NCI-H345 treated with DMSO at 0.1 percent for 48 hours (cell line): ENCODE measurements at regions not wholly inside any gene's neighbourhood (a gene's known extent, or its start where the extent isn't known, plus 50 kb on each side); places are given as distances from the start of the nearest gene placed in this dataset.

Source experiments
- DNase-seq: peaks from one replicate; lab custom pipeline; 2025; ENCODE audit not compliant: unreplicated experiment; lab: John Stamatoyannopoulos, UW

GRCh38 chr16:5884339-5884738 lies 786.7 kb upstream of the EEF2KMT start:
- DNase-seq: no peak

DNA sequence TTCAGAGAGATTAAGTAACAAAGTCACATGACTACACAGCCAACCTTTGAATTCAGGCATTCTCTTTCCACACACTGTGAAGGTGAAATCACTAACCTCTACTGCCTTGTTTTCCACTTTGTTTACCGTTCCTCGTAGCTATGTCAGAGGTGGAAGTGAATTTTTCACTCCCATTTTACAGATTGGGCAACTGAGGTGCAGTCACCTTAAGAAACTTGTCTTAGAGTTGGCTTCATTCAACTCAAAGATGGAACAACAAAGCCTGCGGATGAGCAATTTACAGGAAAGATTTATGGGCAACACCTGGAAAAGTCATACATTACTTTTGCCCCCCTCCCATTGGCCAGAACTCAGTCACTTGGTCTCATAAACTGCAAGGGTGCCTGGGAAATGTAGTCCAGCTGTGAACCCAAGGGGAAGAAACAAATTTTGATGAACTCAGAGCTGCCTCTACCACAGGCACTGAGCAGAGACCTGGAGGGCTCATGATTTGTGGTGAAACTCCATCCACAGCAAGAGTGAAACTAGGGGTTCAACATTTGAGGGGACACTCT lies 784.6 kb upstream of the EEF2KMT start:
- DNase-seq: no peak

DNA sequence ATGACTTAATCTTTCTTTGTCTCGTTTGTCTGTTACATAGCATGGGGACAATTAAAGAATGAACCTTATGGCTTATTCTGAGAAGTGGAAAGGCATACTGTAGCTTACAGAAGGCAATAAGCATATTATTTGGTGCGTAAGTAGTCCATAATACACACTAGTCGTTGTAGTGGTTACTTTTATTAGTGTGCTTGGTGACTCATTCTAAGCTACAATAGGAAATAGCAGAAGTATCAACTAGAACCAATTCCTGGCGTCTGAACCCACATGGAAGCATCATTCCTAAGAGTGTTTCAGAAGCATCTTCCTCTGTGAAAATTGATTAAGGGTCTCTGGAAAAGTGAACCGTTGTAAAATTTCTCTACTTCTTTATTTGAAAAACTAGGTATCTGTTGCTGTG lies 777.8 kb upstream of the EEF2KMT start:
- no peak for DNase-seq

DNA sequence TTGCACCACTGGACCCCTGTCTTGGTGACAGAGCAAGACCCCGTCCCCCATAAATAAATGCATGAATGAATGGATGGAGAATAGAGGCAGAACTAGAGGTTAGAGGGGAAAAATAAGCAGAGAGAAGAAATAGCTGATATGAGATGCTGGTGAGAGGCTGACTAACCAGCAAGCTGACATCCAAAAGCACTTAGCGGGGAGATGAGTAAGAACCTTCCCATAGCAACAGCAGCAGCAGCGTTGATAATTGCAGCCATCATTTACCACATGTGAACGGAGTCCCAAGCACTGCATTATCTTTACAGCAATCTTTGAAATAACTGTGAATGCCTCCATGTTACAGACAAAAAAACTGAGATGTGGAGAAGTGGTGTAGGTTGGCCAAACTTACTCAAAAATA lies 777.3 kb upstream of the EEF2KMT start:
- no peak for DNase-seq

GRCh38 chr16:5873221-5873620 lies 775.6 kb upstream of the EEF2KMT start:
- DNase-seq: no peak

- DNase-seq: no peak
Observed at GRCh38 chr16:5870886-5871691, 773.5 kb upstream of the EEF2KMT start.

GRCh38 chr16:5867250-5867649 lies 769.7 kb upstream of the EEF2KMT start:
- no peak for DNase-seq

DNA sequence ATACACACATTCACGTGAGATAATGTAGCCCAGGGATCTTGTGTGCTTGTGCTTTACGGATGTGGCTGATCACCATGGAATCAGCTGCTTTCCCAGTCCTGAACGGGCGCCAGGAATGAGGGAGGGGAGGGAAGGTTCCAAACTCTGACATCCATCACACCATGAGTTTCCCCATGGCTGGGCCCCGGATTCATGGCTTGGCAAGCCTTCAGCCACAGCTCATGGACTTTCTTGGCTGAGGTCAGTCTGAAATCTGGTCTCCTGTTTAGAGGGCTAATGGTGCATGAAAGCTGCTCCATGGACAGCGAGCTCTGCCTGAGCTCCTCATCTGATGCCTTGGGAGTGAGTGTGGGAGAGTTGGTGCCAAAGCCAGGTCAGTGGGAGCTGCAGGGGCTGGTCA lies 767.6 kb upstream of the EEF2KMT start:
- DNase-seq: no peak

- no peak for DNase-seq
Observed at GRCh38 chr16:5863071-5863606, 765.5 kb upstream of the EEF2KMT start.

GRCh38 chr16:5862103-5862840 lies 764.7 kb upstream of the EEF2KMT start:
- DNase-seq: no peak

- no peak for DNase-seq
Observed at GRCh38 chr16:5861241-5861640, 763.6 kb upstream of the EEF2KMT start.

DNA sequence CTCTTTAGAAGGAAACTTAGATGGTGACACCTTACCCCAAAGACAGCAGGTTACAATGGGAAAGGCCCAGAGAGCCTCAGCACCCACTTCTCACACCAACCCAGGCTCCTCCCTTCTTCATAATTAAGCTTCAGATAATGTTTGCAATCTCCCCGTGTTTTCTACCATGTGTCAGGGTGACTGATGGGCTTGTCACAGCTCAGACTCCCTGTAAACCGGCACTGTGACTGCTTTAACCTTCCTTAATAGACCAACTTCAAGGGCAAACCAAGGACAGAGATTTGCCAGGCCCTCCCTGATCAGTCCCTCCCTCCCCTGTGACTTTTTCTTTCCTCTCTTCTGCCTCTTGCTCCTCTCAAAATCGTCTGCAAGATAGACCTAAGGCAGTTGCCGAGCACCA lies 760.6 kb upstream of the EEF2KMT start:
- DNase-seq: no peak

GRCh38 chr16:5854027-5854426 lies 756.4 kb upstream of the EEF2KMT start:
- no peak for DNase-seq

DNA sequence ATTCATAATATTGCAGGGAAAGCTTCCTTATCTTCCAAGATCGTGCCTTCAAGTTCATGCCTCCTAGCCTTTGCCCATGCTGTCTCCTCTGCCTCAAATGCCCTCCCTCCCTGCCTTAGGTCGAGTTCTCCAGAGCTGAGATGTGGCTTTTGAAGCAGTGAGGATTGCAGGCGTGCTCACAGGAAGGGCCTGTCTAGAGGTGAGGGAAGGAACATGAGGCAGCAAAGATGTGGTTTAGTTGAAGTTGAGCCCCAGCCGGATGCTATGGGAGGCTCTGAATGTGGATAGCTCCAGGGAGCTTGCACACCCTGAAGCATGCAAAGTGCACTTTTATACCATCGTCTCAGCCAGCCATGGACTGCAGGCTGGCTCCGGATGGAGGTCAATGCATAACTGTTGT lies 754.6 kb upstream of the EEF2KMT start:
- no peak for DNase-seq

- no peak for DNase-seq
Observed at GRCh38 chr16:5851393-5851982, 753.9 kb upstream of the EEF2KMT start.

- no peak for DNase-seq
Observed at GRCh38 chr16:5850632-5851392, 753.2 kb upstream of the EEF2KMT start.

DNA sequence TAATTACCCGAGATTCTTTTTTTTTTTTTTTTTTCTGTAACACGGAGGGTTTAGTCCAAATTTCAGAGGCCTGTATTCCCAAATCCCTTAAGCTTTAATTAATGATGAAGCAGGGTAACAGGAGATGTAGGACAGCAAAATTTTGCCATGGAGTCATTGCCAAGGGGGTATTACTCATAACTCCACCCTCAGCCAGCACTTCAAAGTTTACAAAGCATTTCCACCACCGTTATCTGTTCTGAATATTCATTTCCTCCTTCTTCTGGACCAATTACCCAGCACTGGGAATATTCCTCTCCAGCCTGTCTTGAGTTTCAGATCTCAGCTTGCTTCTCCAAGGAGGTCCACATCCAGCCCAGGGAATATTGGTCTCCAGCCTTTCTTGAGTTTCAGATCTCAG lies 747.5 kb upstream of the EEF2KMT start:
- DNase-seq: no peak

- DNase-seq: no peak
Observed at GRCh38 chr16:5841974-5842373, 744.4 kb upstream of the EEF2KMT start.

GRCh38 chr16:5838725-5839124 lies 741.1 kb upstream of the EEF2KMT start:
- no peak for DNase-seq

- no peak for DNase-seq
Observed at GRCh38 chr16:5838071-5838470, 740.5 kb upstream of the EEF2KMT start.
